ENCODE measurements at regions not wholly inside any gene's neighbourhood (a gene's known extent, or its start where the extent isn't known, plus 50 kb on each side); places are given as distances from the start of the nearest gene placed in this dataset.

DNA sequence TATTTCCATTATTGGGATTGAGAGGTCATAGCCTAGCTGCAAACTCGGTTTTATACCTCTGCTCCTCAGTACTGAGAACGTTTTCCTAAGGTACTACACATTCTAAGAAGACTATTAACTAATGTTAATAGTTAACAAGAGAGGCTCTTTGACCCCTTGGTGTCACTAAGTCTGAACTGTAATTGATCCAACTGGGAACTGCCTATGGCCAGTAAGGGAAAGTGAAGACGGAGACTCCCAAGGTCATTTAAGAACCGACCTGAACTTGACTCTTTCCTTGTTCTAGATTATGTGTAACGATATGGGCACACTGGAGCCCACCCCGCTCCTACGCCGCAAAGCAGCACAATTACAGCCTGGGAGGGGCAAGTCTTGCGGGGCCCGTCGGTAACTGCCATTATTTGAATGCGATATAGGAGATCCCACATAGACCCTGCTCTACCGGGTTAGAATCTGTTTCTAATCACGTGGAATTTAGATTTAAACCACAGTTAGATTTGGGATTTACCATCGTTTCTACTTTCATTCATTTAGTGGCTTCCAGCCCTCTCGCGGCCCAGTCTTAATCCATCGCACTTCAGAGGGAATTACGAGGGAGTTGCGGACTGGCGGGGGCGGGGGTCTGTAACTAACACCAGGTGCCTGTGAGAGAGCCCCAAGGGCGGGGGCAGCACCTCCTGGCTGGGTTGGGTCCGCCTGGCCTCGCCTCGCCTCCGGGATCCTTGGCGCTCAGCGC lies 84.1 kb upstream of the EPB41L3 start:
- TF ChIP-seq CTCF (conservative IDR thresholded peaks at IDR 0.05; ENCODE audit: low read length) (no peak), EZH2phosphoT487 (IDR thresholded peaks at IDR 0.05; ENCODE audit: borderline replicate concordance, low read depth, low read length) (no peak)
